ENCODE measurements at regions not wholly inside any gene's neighbourhood (a gene's known extent, or its start where the extent isn't known, plus 50 kb on each side); places are given as distances from the start of the nearest gene placed in this dataset.

GRCh38 chr16:63066552-63066951 lies 1030.3 kb upstream of the CDH8 start:
- TF ChIP-seq EZH2phosphoT487 (IDR thresholded peaks at IDR 0.05; ENCODE audit: borderline replicate concordance, low read length) (no peak), CTCF (IDR thresholded peaks at IDR 0.05; ENCODE audit: low read depth, low read length, poor library complexity, severe bottlenecking) (no peak)
- Histone ChIP-seq H3K36me3 (ENCODE audit: control insufficient read depth, low read length) (no peaks in the 10 kb centered on the region), H3F3A (ENCODE audit: control insufficient read depth, insufficient read depth) (no peaks in the 10 kb centered on the region), H4K20me1 (ENCODE audit: control insufficient read depth, insufficient read depth, low read depth, low read length) (no peaks in the 10 kb centered on the region), H3K27ac (ENCODE audit: low read depth, low read length) (no peak overlapping the region), H3K4me3 (ENCODE audit: low read length) (no peak overlapping the region), H3K4me2 (ENCODE audit: low read length) (no peak overlapping the region), H3K9me3 (ENCODE audit: control insufficient read depth, insufficient read depth, low read length) (no peaks in the 10 kb centered on the region; the same call in 1 of the 2 replicates), H3K4me1 (ENCODE audit: control insufficient read depth, low read length) (no peaks in the 10 kb centered on the region), H3K79me2 (ENCODE audit: control insufficient read depth, low read length) (no peaks in the 10 kb centered on the region), H3K27me3 (ENCODE audit: control insufficient read depth, low read length) (no peaks in the 10 kb centered on the region), H3K9me2 (replicated peaks; ENCODE audit: control insufficient read depth, low read length) (no peaks in the 10 kb centered on the region; the same call in 1 of the 2 replicates)

- no peaks in the 10 kb centered on the region; the same call in 1 of the 2 replicates for H3K9me2 ChIP-seq (replicated peaks; ENCODE audit: control insufficient read depth, low read length)
- H3K79me2 ChIP-seq (ENCODE audit: control insufficient read depth, low read length), result no peaks in the 10 kb centered on the region
- H3K4me2 ChIP-seq (ENCODE audit: low read length), result no peak overlapping the region
- no peaks in the 10 kb centered on the region for H3K27me3 ChIP-seq (ENCODE audit: control insufficient read depth, low read length)
- no peaks in the 10 kb centered on the region for H3K4me1 ChIP-seq (ENCODE audit: control insufficient read depth, low read length)
- TF ChIP-seq CTCF (IDR thresholded peaks at IDR 0.05; ENCODE audit: low read depth, low read length, poor library complexity, severe bottlenecking), result no peak
- TF ChIP-seq EZH2phosphoT487 (IDR thresholded peaks at IDR 0.05; ENCODE audit: borderline replicate concordance, low read length), result no peak
- H3K4me3 ChIP-seq (ENCODE audit: low read length), result no peak overlapping the region
- H3K36me3 ChIP-seq (ENCODE audit: control insufficient read depth, low read length), result no peaks in the 10 kb centered on the region
- no peaks in the 10 kb centered on the region for H3F3A ChIP-seq (ENCODE audit: control insufficient read depth, insufficient read depth)
- H3K9me3 ChIP-seq (ENCODE audit: control insufficient read depth, insufficient read depth, low read length), result no peaks in the 10 kb centered on the region
- no peaks in the 10 kb centered on the region for H4K20me1 ChIP-seq (ENCODE audit: control insufficient read depth, insufficient read depth, low read depth, low read length)
- H3K27ac ChIP-seq (ENCODE audit: low read depth, low read length), result no peak overlapping the region
These were observed 1025.1 kb upstream of the CDH8 start for GRCh38 chr16:63061319-63061718.

- H3K4me2 ChIP-seq (ENCODE audit: low read length), result no peak overlapping the region
- H3K4me3 ChIP-seq (ENCODE audit: low read length), result no peak overlapping the region
- H3K9me2 ChIP-seq (replicated peaks; ENCODE audit: control insufficient read depth, low read length), result no peaks in the 10 kb centered on the region
- no peak for TF ChIP-seq EZH2phosphoT487 (IDR thresholded peaks at IDR 0.05; ENCODE audit: borderline replicate concordance, low read length)
- TF ChIP-seq CTCF (IDR thresholded peaks at IDR 0.05; ENCODE audit: low read depth, low read length, poor library complexity, severe bottlenecking), result no peak
- no peak overlapping the region for H3K27ac ChIP-seq (ENCODE audit: low read depth, low read length)
- H3K79me2 ChIP-seq (ENCODE audit: control insufficient read depth, low read length), result no peaks in the 10 kb centered on the region
- H3K4me1 ChIP-seq (ENCODE audit: control insufficient read depth, low read length), result no peaks in the 10 kb centered on the region
- no peaks in the 10 kb centered on the region for H3K27me3 ChIP-seq (ENCODE audit: control insufficient read depth, low read length)
- H3K9me3 ChIP-seq (ENCODE audit: control insufficient read depth, insufficient read depth, low read length), result no peaks in the 10 kb centered on the region
- no peaks in the 10 kb centered on the region for H3K36me3 ChIP-seq (ENCODE audit: control insufficient read depth, low read length)
- H4K20me1 ChIP-seq (ENCODE audit: control insufficient read depth, insufficient read depth, low read depth, low read length), result no peaks in the 10 kb centered on the region
- no peaks in the 10 kb centered on the region for H3F3A ChIP-seq (ENCODE audit: control insufficient read depth, insufficient read depth)
These were observed 1023.4 kb upstream of the CDH8 start for GRCh38 chr16:63059676-63060075.

GRCh38 chr16:63057341-63057740 lies 1021.1 kb upstream of the CDH8 start:
- no peak overlapping the region for H3K4me3 ChIP-seq (ENCODE audit: low read length)
- H3F3A ChIP-seq (ENCODE audit: control insufficient read depth, insufficient read depth), result no peaks in the 10 kb centered on the region
- TF ChIP-seq CTCF (IDR thresholded peaks at IDR 0.05; ENCODE audit: low read depth, low read length, poor library complexity, severe bottlenecking), result no peak
- no peak for TF ChIP-seq EZH2phosphoT487 (IDR thresholded peaks at IDR 0.05; ENCODE audit: borderline replicate concordance, low read length)
- no peak overlapping the region for H3K27ac ChIP-seq (ENCODE audit: low read depth, low read length)
- H3K27me3 ChIP-seq (ENCODE audit: control insufficient read depth, low read length), result no peaks in the 10 kb centered on the region
- no peaks in the 10 kb centered on the region for H3K9me3 ChIP-seq (ENCODE audit: control insufficient read depth, insufficient read depth, low read length)
- no peaks in the 10 kb centered on the region for H4K20me1 ChIP-seq (ENCODE audit: control insufficient read depth, insufficient read depth, low read depth, low read length)
- H3K4me2 ChIP-seq (ENCODE audit: low read length), result no peak overlapping the region
- H3K79me2 ChIP-seq (ENCODE audit: control insufficient read depth, low read length), result no peaks in the 10 kb centered on the region
- H3K36me3 ChIP-seq (ENCODE audit: control insufficient read depth, low read length), result no peaks in the 10 kb centered on the region
- no peaks in the 10 kb centered on the region for H3K9me2 ChIP-seq (replicated peaks; ENCODE audit: control insufficient read depth, low read length)
- no peaks in the 10 kb centered on the region for H3K4me1 ChIP-seq (ENCODE audit: control insufficient read depth, low read length)

Data from DOHH2 (cell line).